ENCODE measurements at regions not wholly inside any gene's neighbourhood (a gene's known extent, or its start where the extent isn't known, plus 50 kb on each side); places are given as distances from the start of the nearest gene placed in this dataset.

- H3K27ac ChIP-seq (ENCODE audit: low read length), result no peak overlapping the region
- H3K4me2 ChIP-seq (ENCODE audit: low read length), result no peak overlapping the region
- H3K79me2 ChIP-seq (replicated peaks; ENCODE audit: insufficient read depth, low read length), result no peaks in the 10 kb centered on the region
- H3K9me2 ChIP-seq (ENCODE audit: insufficient read depth, low read length), result no peaks in the 10 kb centered on the region
- no peak overlapping the region for H3K9ac ChIP-seq (ENCODE audit: low read length)
- H3K36me3 ChIP-seq (ENCODE audit: insufficient read depth, low read length), result no peaks in the 10 kb centered on the region
- H4K20me1 ChIP-seq (ENCODE audit: insufficient read depth), result no peaks in the 10 kb centered on the region
- no peaks in the 10 kb centered on the region for H3K9me3 ChIP-seq (ENCODE audit: low read length)
- no peaks in the 10 kb centered on the region for H3K27me3 ChIP-seq (ENCODE audit: insufficient read depth, low read depth, low read length)
- TF ChIP-seq REST (IDR thresholded peaks at IDR 0.05; ENCODE audit: borderline replicate concordance) (no peak), SMC3 (conservative IDR thresholded peaks at IDR 0.05; ENCODE audit: poor library complexity) (no peak), MXI1 (conservative IDR thresholded peaks at IDR 0.05; ENCODE audit: poor library complexity, severe bottlenecking) (no peak), EZH2 (IDR thresholded peaks at IDR 0.05; ENCODE audit: borderline replicate concordance, insufficient read depth, low read length, poor library complexity, severe bottlenecking) (no peak), POLR2AphosphoS5 (IDR thresholded peaks at IDR 0.05) (no peak), TAF1 (IDR thresholded peaks at IDR 0.05; ENCODE audit: low read depth) (no peak), RAD21 (conservative IDR thresholded peaks at IDR 0.05) (no peak), CTCF (IDR thresholded peaks at IDR 0.05; ENCODE audit: poor library complexity, severe bottlenecking) (no peak), EP300 (conservative IDR thresholded peaks at IDR 0.05; ENCODE audit: poor library complexity, severe bottlenecking) (no peak)
- H3K4me3 ChIP-seq (ENCODE audit: low read length), result no peak overlapping the region
- H3F3A ChIP-seq (ENCODE audit: insufficient read depth, low read length, poor library complexity, severe bottlenecking), result no peaks in the 10 kb centered on the region
- H2AFZ ChIP-seq (ENCODE audit: low read depth, low read length), result no peak overlapping the region
Observed at GRCh38 chr7:41457832-41458437, 245.0 kb downstream of the INHBA start.

GRCh38 chr7:41451826-41452225 is 251.1 kb downstream of the INHBA start:
- no peaks in the 10 kb centered on the region for H4K20me1 ChIP-seq (ENCODE audit: insufficient read depth)
- no peaks in the 10 kb centered on the region for H3K27me3 ChIP-seq (ENCODE audit: insufficient read depth, low read depth, low read length)
- no peaks in the 10 kb centered on the region for H3K36me3 ChIP-seq (ENCODE audit: insufficient read depth, low read length)
- no peaks in the 10 kb centered on the region for H3K9me2 ChIP-seq (ENCODE audit: insufficient read depth, low read length)
- H3K4me3 ChIP-seq (ENCODE audit: low read length), result no peak overlapping the region
- TF ChIP-seq MXI1 (conservative IDR thresholded peaks at IDR 0.05; ENCODE audit: poor library complexity, severe bottlenecking), result no peak
- TF ChIP-seq SMC3 (conservative IDR thresholded peaks at IDR 0.05; ENCODE audit: poor library complexity), result no peak
- no peak for TF ChIP-seq TAF1 (IDR thresholded peaks at IDR 0.05; ENCODE audit: low read depth)
- TF ChIP-seq EP300 (conservative IDR thresholded peaks at IDR 0.05; ENCODE audit: poor library complexity, severe bottlenecking), result no peak
- no peak for TF ChIP-seq CTCF (IDR thresholded peaks at IDR 0.05; ENCODE audit: poor library complexity, severe bottlenecking)
- TF ChIP-seq POLR2AphosphoS5 (IDR thresholded peaks at IDR 0.05), result no peak
- TF ChIP-seq REST (IDR thresholded peaks at IDR 0.05; ENCODE audit: borderline replicate concordance), result no peak
- no peak for TF ChIP-seq RAD21 (conservative IDR thresholded peaks at IDR 0.05)
- no peak for TF ChIP-seq EZH2 (IDR thresholded peaks at IDR 0.05; ENCODE audit: borderline replicate concordance, insufficient read depth, low read length, poor library complexity, severe bottlenecking)
- H3K9ac ChIP-seq (ENCODE audit: low read length), result no peak overlapping the region
- H2AFZ ChIP-seq (ENCODE audit: low read depth, low read length), result no peak overlapping the region
- no peaks in the 10 kb centered on the region for H3K9me3 ChIP-seq (ENCODE audit: low read length)
- H3F3A ChIP-seq (ENCODE audit: insufficient read depth, low read length, poor library complexity, severe bottlenecking), result no peaks in the 10 kb centered on the region
- no peaks in the 10 kb centered on the region for H3K79me2 ChIP-seq (replicated peaks; ENCODE audit: insufficient read depth, low read length)
- no peak overlapping the region for H3K4me2 ChIP-seq (ENCODE audit: low read length)
- H3K27ac ChIP-seq (ENCODE audit: low read length), result no peak overlapping the region

Data from neural cell (in vitro differentiated cells).